ENCODE measurements at regions not wholly inside any gene's neighbourhood (a gene's known extent, or its start where the extent isn't known, plus 50 kb on each side); places are given as distances from the start of the nearest gene placed in this dataset.
A peak's percentile ranks its signal among the peaks of the same experiment; 100 is the strongest.

- no peak for DNase-seq
Measured at GRCh38 chr6:43966853-43967718, 160.2 kb downstream of the MRPL14 start.

GRCh38 chr6:43966374-43966658 lies 160.9 kb downstream of the MRPL14 start:
- DNase-seq: no peak

- DNase-seq: no peak
Measured at GRCh38 chr6:43965628-43966373, 161.5 kb downstream of the MRPL14 start.

GRCh38 chr6:43964659-43965570 lies 162.3 kb downstream of the MRPL14 start:
- no peak for DNase-seq

GRCh38 chr6:43963877-43964658 lies 163.2 kb downstream of the MRPL14 start:
- DNase-seq: no peak

GRCh38 chr6:43963203-43963602 lies 164.0 kb downstream of the MRPL14 start:
- DNase-seq: no peak

GRCh38 chr6:43962458-43962857 lies 164.8 kb downstream of the MRPL14 start:
- DNase-seq: no peak

- no peak for DNase-seq
Measured at GRCh38 chr6:43957273-43957672, 170.0 kb downstream of the MRPL14 start.

GRCh38 chr6:43956478-43956877 lies 170.8 kb downstream of the MRPL14 start:
- no peak for DNase-seq

- no peak for DNase-seq
Measured at GRCh38 chr6:43954311-43955131, 172.7 kb downstream of the MRPL14 start.

GRCh38 chr6:43953794-43954310 lies 173.4 kb downstream of the MRPL14 start:
- DNase-seq: peak; percentile 23

GRCh38 chr6:43953256-43953655 lies 174.0 kb downstream of the MRPL14 start:
- no peak for DNase-seq

GRCh38 chr6:43952746-43953145 lies 174.5 kb downstream of the MRPL14 start:
- no peak for DNase-seq

GRCh38 chr6:43951756-43952675 lies 175.2 kb downstream of the MRPL14 start:
- peak; percentile 27 for DNase-seq

- DNase-seq: peak; percentile 52
Measured at GRCh38 chr6:43951063-43951755, 176.0 kb downstream of the MRPL14 start.

GRCh38 chr6:43950731-43951062 lies 176.6 kb downstream of the MRPL14 start:
- DNase-seq: no peak

GRCh38 chr6:43950051-43950605 lies 177.1 kb downstream of the MRPL14 start:
- DNase-seq: no peak

GRCh38 chr6:43949551-43949991 lies 177.7 kb downstream of the MRPL14 start:
- DNase-seq: peak; percentile 82

Measured in fibroblast of skin of abdomen (primary cell).